ENCODE measurements at regions not wholly inside any gene's neighbourhood (a gene's known extent, or its start where the extent isn't known, plus 50 kb on each side); places are given as distances from the start of the nearest gene placed in this dataset.

GRCh38 chr20:50312002-50312681 is 121.5 kb downstream of the CEBPB start:
- TF ChIP-seq, protein P1, sequence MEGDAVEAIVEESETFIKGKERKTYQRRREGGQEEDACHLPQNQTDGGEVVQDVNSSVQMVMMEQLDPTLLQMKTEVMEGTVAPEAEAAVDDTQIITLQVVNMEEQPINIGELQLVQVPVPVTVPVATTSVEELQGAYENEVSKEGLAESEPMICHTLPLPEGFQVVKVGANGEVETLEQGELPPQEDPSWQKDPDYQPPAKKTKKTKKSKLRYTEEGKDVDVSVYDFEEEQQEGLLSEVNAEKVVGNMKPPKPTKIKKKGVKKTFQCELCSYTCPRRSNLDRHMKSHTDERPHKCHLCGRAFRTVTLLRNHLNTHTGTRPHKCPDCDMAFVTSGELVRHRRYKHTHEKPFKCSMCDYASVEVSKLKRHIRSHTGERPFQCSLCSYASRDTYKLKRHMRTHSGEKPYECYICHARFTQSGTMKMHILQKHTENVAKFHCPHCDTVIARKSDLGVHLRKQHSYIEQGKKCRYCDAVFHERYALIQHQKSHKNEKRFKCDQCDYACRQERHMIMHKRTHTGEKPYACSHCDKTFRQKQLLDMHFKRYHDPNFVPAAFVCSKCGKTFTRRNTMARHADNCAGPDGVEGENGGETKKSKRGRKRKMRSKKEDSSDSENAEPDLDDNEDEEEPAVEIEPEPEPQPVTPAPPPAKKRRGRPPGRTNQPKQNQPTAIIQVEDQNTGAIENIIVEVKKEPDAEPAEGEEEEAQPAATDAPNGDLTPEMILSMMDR (IDR thresholded peaks at IDR 0.05), result no peak
- TF ChIP-seq POLR2A (IDR thresholded peaks at IDR 0.05; ENCODE audit: low read depth) (no peak), EP300 (IDR thresholded peaks at IDR 0.05) (no peak), POLR2AphosphoS5 (IDR thresholded peaks at IDR 0.05) (no peak)

Measured in esophagus muscularis mucosa (tissue), 4 donors.